CD4-positive, CD25-positive, alpha-beta regulatory T cell (primary cell): ENCODE measurements at regions not wholly inside any gene's neighbourhood (a gene's known extent, or its start where the extent isn't known, plus 50 kb on each side); places are given as distances from the start of the nearest gene placed in this dataset.

Source experiments
- ATAC-seq, 2 donors: fragments of 150-1000 bp; cut with Tn5 transposase; one replicate each; pipeline ENCODE4 v1.10.0; 2021; ENCODE audit warnings: low read depth in 2 of 2, moderate number of reproducible peaks in 2 of 2, moderate library complexity in 1 of 2
- DNase-seq, 3 donors: peaks; one replicate each; pipeline versions ENCODE4 v3.0.0 to v3.0.0-alpha.2; 2012 to 2022; ENCODE audit warnings: mixed read lengths in 1 of 3
- H3K27ac ChIP-seq: one replicate; pipeline ENCODE4 v1.7.0; 2013; ENCODE audit warnings: mild to moderate bottlenecking, low read length; ENCODE audit not compliant: insufficient read depth, poor library complexity, severe bottlenecking
- H3K27me3 ChIP-seq: one replicate; pipeline ENCODE4 v1.7.0; 2013; ENCODE audit warnings: low read length; ENCODE audit not compliant: control insufficient read depth, insufficient read depth
- H3K36me3 ChIP-seq: one replicate; pipeline ENCODE4 v1.7.0; 2013; ENCODE audit warnings: mild to moderate bottlenecking, low read length, moderate library complexity; ENCODE audit not compliant: control insufficient read depth, insufficient read depth
- H3K4me1 ChIP-seq: 2 replicates; pipeline ENCODE4 v1.7.0; 2013; ENCODE audit warnings: mild to moderate bottlenecking, low read length; ENCODE audit not compliant: insufficient read depth, control insufficient read depth, poor library complexity, severe bottlenecking
- H3K4me3 ChIP-seq: one replicate; pipeline ENCODE4 v1.7.0; 2013; ENCODE audit warnings: low read depth, mild to moderate bottlenecking, low read length, moderate library complexity
- H3K9me3 ChIP-seq, 2 experiments: 1 replicate in 1 of 2; 2 replicates in 1 of 2; pipeline ENCODE4 v1.7.0; 2013; ENCODE audit warnings: low read length in 2 of 2, mild to moderate bottlenecking in 1 of 2, moderate library complexity in 1 of 2; ENCODE audit not compliant: control insufficient read depth in 2 of 2
- H3K27ac Mint-ChIP-seq, 3 donors: one replicate each; pipeline ENCODE4 v1.8.0; 2020 to 2022; ENCODE audit warnings: mild to moderate bottlenecking in 3 of 3, mixed read lengths in 3 of 3, moderate library complexity in 2 of 3
- H3K27me3 Mint-ChIP-seq: one replicate; pipeline ENCODE4 v1.8.0; 2022; ENCODE audit warnings: mild to moderate bottlenecking, mixed read lengths
- H3K36me3 Mint-ChIP-seq: one replicate; pipeline ENCODE4 v1.8.0; 2020; ENCODE audit warnings: mixed read lengths
- H3K4me1 Mint-ChIP-seq, 4 donors: one replicate each; pipeline ENCODE4 v1.8.0; 2020 to 2022; ENCODE audit warnings: mixed read lengths in 4 of 4, mild to moderate bottlenecking in 1 of 4
- H3K4me3 Mint-ChIP-seq, 4 donors: one replicate each; pipeline ENCODE4 v1.8.0; 2020 to 2022; ENCODE audit warnings: mild to moderate bottlenecking in 4 of 4, mixed read lengths in 4 of 4, moderate library complexity in 3 of 4
- H3K9me3 Mint-ChIP-seq, 7 donors: one replicate each; pipeline ENCODE4 v1.8.0; 2020 to 2022; ENCODE audit warnings: mixed read lengths in 7 of 7, mild to moderate bottlenecking in 3 of 7, moderate library complexity in 2 of 7

GRCh38 chr6:62614442-62614841 is 328.4 kb upstream of the KHDRBS2 start:
- H3K36me3 ChIP-seq: no peaks in the 10 kb centered on the region
- DNase-seq (no peak), ATAC-seq (no peak)
- H3K9me3 Mint-ChIP-seq: peaks cover 3 to 41% (median 11%) of the 10 kb centered on the region in 7 donors
- H3K4me1 Mint-ChIP-seq: no peaks in the 10 kb centered on the region
- H3K27me3 Mint-ChIP-seq: no peaks in the 10 kb centered on the region
- peaks cover 4 to 12% of the 10 kb centered on the region in 2 experiments for H3K9me3 ChIP-seq
- H3K4me1 ChIP-seq: no peaks in the 10 kb centered on the region
- H3K27me3 ChIP-seq: no peaks in the 10 kb centered on the region
- H3K27ac Mint-ChIP-seq: no peak overlapping the region
- H3K4me3 ChIP-seq: no peak overlapping the region
- no peak overlapping the region for H3K27ac ChIP-seq
- no peaks in the 10 kb centered on the region for H3K36me3 Mint-ChIP-seq
- H3K4me3 Mint-ChIP-seq: no peak overlapping the region

- ATAC-seq (no peak), DNase-seq (no peak)
- Mint-ChIP-seq H3K4me3 (no peak overlapping the region), H3K27ac (no peak overlapping the region), H3K36me3 (no peaks in the 10 kb centered on the region), H3K27me3 (no peaks in the 10 kb centered on the region), H3K4me1 (no peaks in the 10 kb centered on the region), H3K9me3 (peaks cover 3 to 41% (median 11%) of the 10 kb centered on the region in 7 donors)
- no peaks in the 10 kb centered on the region for H3K4me1 ChIP-seq
- peaks cover 4 to 13% of the 10 kb centered on the region in 2 experiments for H3K9me3 ChIP-seq
- H3K27ac ChIP-seq: no peak overlapping the region
- H3K36me3 ChIP-seq: no peaks in the 10 kb centered on the region
- H3K4me3 ChIP-seq: no peak overlapping the region
- no peaks in the 10 kb centered on the region for H3K27me3 ChIP-seq
Measured at GRCh38 chr6:62613928-62614327, 327.9 kb upstream of the KHDRBS2 start.

- no peaks in the 10 kb centered on the region for H3K27me3 ChIP-seq
- H3K4me1 ChIP-seq: no peaks in the 10 kb centered on the region
- no peak overlapping the region for H3K27ac Mint-ChIP-seq
- no peak overlapping the region for H3K4me3 Mint-ChIP-seq
- ATAC-seq (no peak), DNase-seq (no peak)
- peaks cover 4 to 13% of the 10 kb centered on the region in 2 experiments for H3K9me3 ChIP-seq
- peaks cover 3 to 40% (median 13%) of the 10 kb centered on the region in 7 donors for H3K9me3 Mint-ChIP-seq
- no peaks in the 10 kb centered on the region for H3K4me1 Mint-ChIP-seq
- no peaks in the 10 kb centered on the region for H3K36me3 ChIP-seq
- no peaks in the 10 kb centered on the region for H3K27me3 Mint-ChIP-seq
- no peak overlapping the region for H3K4me3 ChIP-seq
- no peaks in the 10 kb centered on the region for H3K36me3 Mint-ChIP-seq
- no peak overlapping the region for H3K27ac ChIP-seq
Measured at GRCh38 chr6:62612471-62612870, 326.4 kb upstream of the KHDRBS2 start.

GRCh38 chr6:62570372-62570771 is 284.3 kb upstream of the KHDRBS2 start:
- H3K4me1 Mint-ChIP-seq: no peaks in the 10 kb centered on the region
- Histone ChIP-seq H3K4me1 (no peaks in the 10 kb centered on the region), H3K36me3 (no peaks in the 10 kb centered on the region), H3K4me3 (no peak overlapping the region), H3K27me3 (no peaks in the 10 kb centered on the region), H3K9me3 (no peaks in the 10 kb centered on the region), H3K27ac (no peak overlapping the region)
- H3K27me3 Mint-ChIP-seq: no peaks in the 10 kb centered on the region
- ATAC-seq (no peak), DNase-seq (no peak)
- H3K27ac Mint-ChIP-seq: no peak overlapping the region
- no peak overlapping the region for H3K4me3 Mint-ChIP-seq
- H3K36me3 Mint-ChIP-seq: no peaks in the 10 kb centered on the region
- H3K9me3 Mint-ChIP-seq: peaks cover 0 to 11% (median 4%) of the 10 kb centered on the region in 7 donors

- H3K27me3 ChIP-seq: no peaks in the 10 kb centered on the region
- no peak overlapping the region for H3K4me3 ChIP-seq
- peaks cover 0 to 17% (median 5%) of the 10 kb centered on the region in 7 donors for H3K9me3 Mint-ChIP-seq
- H3K27ac Mint-ChIP-seq: no peak overlapping the region
- no peak overlapping the region for H3K4me3 Mint-ChIP-seq
- H3K27ac ChIP-seq: no peak overlapping the region
- no peaks in the 10 kb centered on the region for H3K4me1 Mint-ChIP-seq
- peaks cover 4% of the 10 kb centered on the region for H3K27me3 Mint-ChIP-seq
- ATAC-seq: no peak
- H3K9me3 ChIP-seq: peaks cover 0 to 6% of the 10 kb centered on the region in 2 experiments
- H3K36me3 Mint-ChIP-seq: no peaks in the 10 kb centered on the region
- no peaks in the 10 kb centered on the region for H3K4me1 ChIP-seq
- H3K36me3 ChIP-seq: no peaks in the 10 kb centered on the region
- DNase-seq: no peak
Measured at GRCh38 chr6:62541502-62541901, 255.5 kb upstream of the KHDRBS2 start.

DNA sequence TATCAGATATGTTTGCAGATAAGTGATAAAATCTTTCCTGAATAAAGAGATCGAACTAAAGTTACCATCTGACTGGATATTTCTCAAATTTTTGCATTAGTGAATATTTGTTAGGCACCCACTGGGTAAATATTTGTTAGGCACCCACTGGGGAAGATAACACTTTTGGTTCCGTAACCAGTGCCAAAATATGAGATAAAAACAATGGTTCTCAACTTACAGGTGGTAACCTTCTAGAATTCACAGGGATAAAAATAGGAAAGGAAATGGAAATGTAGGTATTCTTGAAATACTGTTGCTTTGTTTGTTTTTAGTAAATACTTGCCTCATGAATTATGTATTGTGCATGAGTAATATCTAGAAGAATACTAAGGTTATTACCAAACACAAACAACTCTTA is 245.0 kb upstream of the KHDRBS2 start:
- Mint-ChIP-seq H3K4me1 (no peaks in the 10 kb centered on the region), H3K27ac (no peak overlapping the region), H3K27me3 (no peaks in the 10 kb centered on the region), H3K36me3 (no peaks in the 10 kb centered on the region), H3K4me3 (no peak overlapping the region), H3K9me3 (peaks cover 0 to 31% (median 10%) of the 10 kb centered on the region in 7 donors)
- Histone ChIP-seq H3K27me3 (no peaks in the 10 kb centered on the region), H3K27ac (no peak overlapping the region), H3K9me3 (peaks cover 3 to 6% of the 10 kb centered on the region in 2 experiments), H3K4me3 (no peak overlapping the region), H3K36me3 (no peaks in the 10 kb centered on the region), H3K4me1 (no peaks in the 10 kb centered on the region)
- ATAC-seq (no peak), DNase-seq (no peak)

GRCh38 chr6:62528894-62529526 is 243.0 kb upstream of the KHDRBS2 start:
- peaks cover 3 to 5% of the 10 kb centered on the region in 2 experiments for H3K9me3 ChIP-seq
- H3K27me3 Mint-ChIP-seq: no peaks in the 10 kb centered on the region
- no peaks in the 10 kb centered on the region for H3K27me3 ChIP-seq
- H3K9me3 Mint-ChIP-seq: peaks cover 3 to 29% (median 10%) of the 10 kb centered on the region in 7 donors
- H3K27ac Mint-ChIP-seq: no peak overlapping the region
- no peak for ATAC-seq
- DNase-seq: no peak
- H3K4me3 ChIP-seq: no peak overlapping the region
- H3K27ac ChIP-seq: no peak overlapping the region
- H3K36me3 ChIP-seq: no peaks in the 10 kb centered on the region
- H3K4me3 Mint-ChIP-seq: no peak overlapping the region
- no peaks in the 10 kb centered on the region for H3K36me3 Mint-ChIP-seq
- H3K4me1 Mint-ChIP-seq: no peaks in the 10 kb centered on the region
- H3K4me1 ChIP-seq: no peaks in the 10 kb centered on the region

- no peak overlapping the region for H3K27ac Mint-ChIP-seq
- H3K4me3 Mint-ChIP-seq: no peak overlapping the region
- Histone ChIP-seq H3K9me3 (peaks cover 0 to 3% of the 10 kb centered on the region in 2 experiments), H3K27ac (no peak overlapping the region), H3K27me3 (no peaks in the 10 kb centered on the region), H3K4me3 (no peak overlapping the region), H3K4me1 (no peaks in the 10 kb centered on the region), H3K36me3 (no peaks in the 10 kb centered on the region)
- no peaks in the 10 kb centered on the region for H3K36me3 Mint-ChIP-seq
- DNase-seq: no peak
- no peaks in the 10 kb centered on the region for H3K4me1 Mint-ChIP-seq
- ATAC-seq: no peak
- peaks cover 4 to 26% (median 9%) of the 10 kb centered on the region in 7 donors for H3K9me3 Mint-ChIP-seq
- H3K27me3 Mint-ChIP-seq: no peaks in the 10 kb centered on the region
Measured at GRCh38 chr6:62523630-62524029, 237.6 kb upstream of the KHDRBS2 start.
